Smooth muscle cell (in vitro differentiated cells): ENCODE measurements at regions not wholly inside any gene's neighbourhood (a gene's known extent, or its start where the extent isn't known, plus 50 kb on each side); places are given as distances from the start of the nearest gene placed in this dataset.

Experiments
- DNase-seq: peaks from one replicate; lab custom pipeline; 2025; ENCODE audit not compliant: unreplicated experiment; lab: John Stamatoyannopoulos, UW
- H2AFZ ChIP-seq: fragments of 200-600 bp; sonication (generic); 2 replicates; pipeline ENCODE4 v1.6.0; 2016; ENCODE audit warnings: antibody characterized with exemption, low read depth, mild to moderate bottlenecking
- H3F3A ChIP-seq: fragments of 200-600 bp; sonication (generic); 2 replicates; pipeline ENCODE4 v1.6.0; 2017; ENCODE audit warnings: antibody characterized with exemption, low read depth
- H3K27ac ChIP-seq: fragments of 200-600 bp; sonication (generic); 2 replicates; pipeline ENCODE4 v1.5.1; 2016; ENCODE audit warnings: low read depth, mild to moderate bottlenecking
- H3K27me3 ChIP-seq: fragments of 200-600 bp; sonication (generic); 2 replicates; pipeline ENCODE4 v1.6.1; 2016; ENCODE audit warnings: low read depth, mild to moderate bottlenecking
- H3K36me3 ChIP-seq: fragments of 200-600 bp; sonication (generic); 2 replicates; pipeline ENCODE4 v1.5.1; 2016; ENCODE audit warnings: low read depth
- H3K4me1 ChIP-seq: fragments of 200-600 bp; sonication (generic); 2 replicates; pipeline ENCODE4 v1.5.1; 2016; ENCODE audit warnings: low read depth
- H3K4me2 ChIP-seq: fragments of 200-600 bp; sonication (generic); 2 replicates; pipeline ENCODE4 v1.6.0; 2016; ENCODE audit warnings: mild to moderate bottlenecking
- H3K4me3 ChIP-seq: fragments of 200-600 bp; sonication (generic); 2 replicates; pipeline ENCODE4 v1.5.1; 2016; ENCODE audit warnings: mild to moderate bottlenecking
- H3K79me2 ChIP-seq: fragments of 200-600 bp; sonication (generic); 2 replicates; pipeline ENCODE4 v1.6.0; 2016; ENCODE audit warnings: low read depth, mild to moderate bottlenecking
- H3K9ac ChIP-seq: fragments of 200-600 bp; sonication (generic); 2 replicates; pipeline ENCODE4 v1.6.0; 2016; ENCODE audit warnings: low read depth
- H3K9me3 ChIP-seq: fragments of 200-600 bp; sonication (generic); replicated peaks from 2 replicates; pipeline ENCODE4 v1.5.1; 2016; ENCODE audit warnings: low read depth
- H4K20me1 ChIP-seq: fragments of 200-600 bp; sonication (generic); 2 replicates; pipeline ENCODE4 v1.6.0; 2016; ENCODE audit warnings: low read depth
- WGBS: methylation state at CpG from one replicate; pipeline ENCODE4 v1.1.7; 2016; ENCODE audit warnings: low lambda C conversion rate; 5-methylcytosine and 5-hydroxymethylcytosine counted together
- TF ChIP-seq, protein P1 (sequence below): fragments of 200-600 bp; sonication (generic); IDR thresholded peaks from 2 replicates; pipeline ENCODE4 v1.5.1; 2017; ENCODE audit warnings: borderline replicate concordance, mild to moderate bottlenecking, antibody characterized with exemption; ENCODE audit not compliant: insufficient read depth, poor library complexity, severe bottlenecking

DNA sequence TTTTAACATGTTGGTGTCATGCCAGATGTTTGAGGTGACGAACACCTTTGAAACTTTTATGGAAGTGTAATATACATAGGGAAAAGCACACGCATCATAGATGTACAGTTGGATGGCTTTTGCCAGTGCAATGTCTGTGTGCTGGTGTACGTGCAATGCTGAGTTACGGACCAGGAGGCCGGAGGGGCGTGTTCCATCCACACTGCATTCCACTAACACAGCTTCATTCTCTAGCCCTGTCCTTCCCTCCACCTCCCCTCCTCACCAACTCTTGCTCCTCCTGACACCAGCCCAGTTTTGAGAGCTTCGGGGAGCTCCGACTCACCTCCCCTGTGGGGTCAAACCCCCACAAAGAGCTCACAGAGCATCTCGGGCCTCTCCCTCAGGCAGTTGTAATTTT lies 358.8 kb downstream of the C16orf95 start:
- H3K79me2 ChIP-seq: no peaks in the 10 kb centered on the region
- no peak overlapping the region for H3K9ac ChIP-seq
- H3K4me3 ChIP-seq: no peak overlapping the region
- H3K27ac ChIP-seq: no peak overlapping the region
- no peaks in the 10 kb centered on the region for H3K9me3 ChIP-seq
- TF ChIP-seq, protein P1, sequence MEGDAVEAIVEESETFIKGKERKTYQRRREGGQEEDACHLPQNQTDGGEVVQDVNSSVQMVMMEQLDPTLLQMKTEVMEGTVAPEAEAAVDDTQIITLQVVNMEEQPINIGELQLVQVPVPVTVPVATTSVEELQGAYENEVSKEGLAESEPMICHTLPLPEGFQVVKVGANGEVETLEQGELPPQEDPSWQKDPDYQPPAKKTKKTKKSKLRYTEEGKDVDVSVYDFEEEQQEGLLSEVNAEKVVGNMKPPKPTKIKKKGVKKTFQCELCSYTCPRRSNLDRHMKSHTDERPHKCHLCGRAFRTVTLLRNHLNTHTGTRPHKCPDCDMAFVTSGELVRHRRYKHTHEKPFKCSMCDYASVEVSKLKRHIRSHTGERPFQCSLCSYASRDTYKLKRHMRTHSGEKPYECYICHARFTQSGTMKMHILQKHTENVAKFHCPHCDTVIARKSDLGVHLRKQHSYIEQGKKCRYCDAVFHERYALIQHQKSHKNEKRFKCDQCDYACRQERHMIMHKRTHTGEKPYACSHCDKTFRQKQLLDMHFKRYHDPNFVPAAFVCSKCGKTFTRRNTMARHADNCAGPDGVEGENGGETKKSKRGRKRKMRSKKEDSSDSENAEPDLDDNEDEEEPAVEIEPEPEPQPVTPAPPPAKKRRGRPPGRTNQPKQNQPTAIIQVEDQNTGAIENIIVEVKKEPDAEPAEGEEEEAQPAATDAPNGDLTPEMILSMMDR: no peak
- no peaks in the 10 kb centered on the region for H3K27me3 ChIP-seq
- H4K20me1 ChIP-seq: no peaks in the 10 kb centered on the region
- H2AFZ ChIP-seq: no peak overlapping the region
- no peak for DNase-seq
- 96% methylated on average over 9 of the region's 9 CpGs for WGBS
- no peaks in the 10 kb centered on the region for H3F3A ChIP-seq
- H3K4me2 ChIP-seq: no peak overlapping the region
- H3K4me1 ChIP-seq: peaks cover 9% of the 10 kb centered on the region
- H3K36me3 ChIP-seq: no peaks in the 10 kb centered on the region

DNA sequence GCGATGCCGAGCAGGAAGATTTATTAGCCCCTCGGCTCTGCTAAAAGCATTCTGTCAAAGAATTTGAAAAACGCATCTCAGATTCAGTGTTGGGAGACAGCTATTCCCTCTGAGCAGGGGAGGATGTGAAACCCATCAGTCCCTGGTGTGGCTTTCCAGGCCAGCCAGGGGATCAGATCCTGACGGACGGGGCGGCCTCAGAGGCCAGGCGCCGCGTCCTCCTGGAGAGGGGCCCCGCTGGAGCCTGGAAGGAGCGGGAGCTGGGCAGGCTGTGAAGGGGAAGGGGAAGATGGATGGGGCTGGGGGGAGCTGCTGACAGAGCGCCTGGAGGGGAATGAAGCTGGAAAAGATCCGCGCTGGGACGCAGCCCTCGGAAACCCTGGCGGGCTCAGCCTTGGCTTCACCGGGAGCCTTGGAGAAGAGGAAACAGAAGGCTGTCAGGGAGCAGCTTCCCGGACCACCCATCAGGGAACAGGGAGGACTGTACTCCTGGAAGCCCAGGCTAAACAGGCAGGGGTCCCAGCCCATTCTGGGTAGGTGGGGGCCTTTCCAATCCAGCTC lies 358.0 kb downstream of the C16orf95 start:
- WGBS: 50% methylated on average over 18 of the region's 20 CpGs
- Histone ChIP-seq H3K4me2 (peak overlapping the region; percentile 17), H4K20me1 (no peaks in the 10 kb centered on the region), H3K9ac (no peak overlapping the region), H3K4me3 (no peak overlapping the region), H2AFZ (peak overlapping the region; percentile 18), H3K36me3 (no peaks in the 10 kb centered on the region), H3F3A (no peaks in the 10 kb centered on the region), H3K4me1 (peaks cover 9% of the 10 kb centered on the region), H3K27me3 (no peaks in the 10 kb centered on the region), H3K79me2 (no peaks in the 10 kb centered on the region), H3K9me3 (no peaks in the 10 kb centered on the region), H3K27ac (no peak overlapping the region)
- no peak for DNase-seq
- TF ChIP-seq, protein P1: no peak

DNA sequence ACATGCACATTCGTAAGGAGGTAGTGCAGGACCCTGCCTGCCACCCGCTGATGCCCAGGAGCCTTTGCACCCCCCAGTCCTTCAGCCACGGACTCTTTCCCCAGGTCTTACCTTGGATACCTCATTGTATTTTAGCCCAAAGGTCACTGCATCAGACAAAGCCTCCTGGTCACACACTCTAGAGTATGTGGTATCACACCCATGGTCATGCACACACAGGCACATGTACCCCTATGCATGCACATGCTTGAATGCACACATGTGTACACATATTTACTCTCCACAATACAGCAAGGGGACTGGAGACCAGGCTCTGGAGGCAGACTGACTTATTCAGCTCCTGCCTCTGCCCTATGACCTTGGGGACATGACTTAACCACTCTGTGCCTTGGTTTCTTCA lies 357.5 kb downstream of the C16orf95 start:
- no peaks in the 10 kb centered on the region for H3K79me2 ChIP-seq
- no peak overlapping the region for H3K9ac ChIP-seq
- H3F3A ChIP-seq: no peaks in the 10 kb centered on the region
- no peak overlapping the region for H2AFZ ChIP-seq
- no peak overlapping the region for H3K27ac ChIP-seq
- H3K4me1 ChIP-seq: peaks cover 9% of the 10 kb centered on the region
- no peak overlapping the region for H3K4me2 ChIP-seq
- H4K20me1 ChIP-seq: no peaks in the 10 kb centered on the region
- H3K9me3 ChIP-seq: no peaks in the 10 kb centered on the region
- 100% methylated on average over 3 of the region's 3 CpGs for WGBS
- no peaks in the 10 kb centered on the region for H3K27me3 ChIP-seq
- no peak overlapping the region for H3K4me3 ChIP-seq
- TF ChIP-seq, protein P1: no peak
- no peak for DNase-seq
- no peaks in the 10 kb centered on the region for H3K36me3 ChIP-seq

DNA sequence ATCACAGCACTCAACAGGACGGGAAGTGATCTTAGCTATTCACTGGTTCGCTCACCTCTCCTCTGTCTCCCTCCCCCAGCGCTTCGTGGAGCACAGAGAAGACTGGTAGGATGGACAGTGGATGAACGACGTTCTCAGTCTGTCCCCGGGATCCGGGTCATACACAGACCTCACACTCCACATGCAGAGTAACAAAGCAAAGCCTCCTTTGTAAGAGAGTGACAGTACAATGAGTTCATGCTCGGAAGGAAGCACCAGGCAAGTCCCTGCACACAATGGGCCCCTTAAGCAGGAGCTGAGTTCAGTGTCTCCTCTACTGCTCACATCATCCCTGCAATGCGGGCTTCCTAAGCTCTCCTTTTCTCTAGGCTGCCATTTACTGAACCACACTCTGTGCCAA lies 356.9 kb downstream of the C16orf95 start:
- Histone ChIP-seq H3K9me3 (no peaks in the 10 kb centered on the region), H3F3A (no peaks in the 10 kb centered on the region), H3K9ac (no peak overlapping the region), H3K79me2 (no peaks in the 10 kb centered on the region), H3K27ac (no peak overlapping the region), H3K27me3 (no peaks in the 10 kb centered on the region), H3K4me3 (no peak overlapping the region), H3K36me3 (no peaks in the 10 kb centered on the region), H2AFZ (no peak overlapping the region), H4K20me1 (no peaks in the 10 kb centered on the region), H3K4me2 (no peak overlapping the region), H3K4me1 (peaks cover 9% of the 10 kb centered on the region)
- WGBS: 88% methylated on average over 10 of the region's 10 CpGs
- DNase-seq: no peak
- TF ChIP-seq, protein P1: no peak
